ENCODE measurements at regions not wholly inside any gene's neighbourhood (a gene's known extent, or its start where the extent isn't known, plus 50 kb on each side); places are given as distances from the start of the nearest gene placed in this dataset.

DNA sequence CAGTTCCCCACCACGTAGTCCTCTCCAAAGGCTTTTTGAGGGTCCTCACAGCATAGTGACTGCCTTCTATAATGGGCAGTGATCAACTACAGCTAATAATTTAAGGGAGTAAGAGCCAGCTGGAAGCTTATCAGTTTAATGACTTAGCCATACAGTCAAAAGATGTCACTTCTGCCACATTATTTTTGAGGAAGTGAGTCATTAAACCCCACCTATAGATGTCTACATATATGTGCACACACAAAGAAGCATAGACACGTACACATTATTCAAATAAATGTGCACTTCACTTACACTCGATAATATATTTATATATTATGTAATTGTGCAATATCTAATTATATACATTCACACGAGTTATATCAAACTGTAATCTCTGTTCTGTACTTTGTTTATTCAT lies 1704.7 kb downstream of the KCNT2 start:
- Histone ChIP-seq H2AFZ (ENCODE audit: low read depth, low read length) (peak overlapping the region; percentile 47; the same call in 1 of the 2 replicates), H3K27ac (ENCODE audit: extremely low read depth, low read depth, low read length) (no peak overlapping the region), H3K9me1 (ENCODE audit: control insufficient read depth, insufficient read depth, low read length) (no peaks in the 10 kb centered on the region), H3K79me2 (ENCODE audit: control insufficient read depth, insufficient read depth, low read length) (no peaks in the 10 kb centered on the region), H3K4me2 (ENCODE audit: insufficient read depth, low read length) (no peak overlapping the region), H4K20me1 (replicated peaks; ENCODE audit: control insufficient read depth, insufficient read depth, low read length) (no peaks in the 10 kb centered on the region), H3K9me3 (replicated peaks; ENCODE audit: control insufficient read depth, insufficient read depth, low read depth, low read length) (no peaks in the 10 kb centered on the region), H3K9ac (ENCODE audit: insufficient read depth in 1 of 2, low read depth in 2 of 2, low read length in 2 of 2) (no peak overlapping the region), H3K36me3 (ENCODE audit: control insufficient read depth, insufficient read depth, low read length) (no peaks in the 10 kb centered on the region), H3K4me1 (replicated peaks in 1 of 2; ENCODE audit: control insufficient read depth in 2 of 2, insufficient read depth in 2 of 2, low read length in 2 of 2) (no peaks in the 10 kb centered on the region), H3K27me3 (ENCODE audit: control insufficient read depth in 2 of 2, insufficient read depth in 2 of 2, low read length in 2 of 2) (no peaks in the 10 kb centered on the region), H3K4me3 (no peak overlapping the region)
- ChIA-PET CTCF (ENCODE audit: low intra/inter-chr PET ratio) (no interaction called here), POLR2A (no interaction called here)
- intact Hi-C loops (cut with micrococcal nuclease) (no loop called here), in situ Hi-C loops (cut with MboI) (no loop called here)
- FAIRE-seq = no peak
- no peak for DNase-seq (ENCODE audit: extremely low read depth in 1 of 4, low spot score in 3 of 4)
- 3% methylated on average over 4 of the region's 4 CpGs for WGBS (ENCODE audit: insufficient coverage, low coverage, missing lambda C conversion rate)
- ATAC-seq = no peak; the same call in 2 of the 3 replicates
- TF ChIP-seq, protein P1, sequence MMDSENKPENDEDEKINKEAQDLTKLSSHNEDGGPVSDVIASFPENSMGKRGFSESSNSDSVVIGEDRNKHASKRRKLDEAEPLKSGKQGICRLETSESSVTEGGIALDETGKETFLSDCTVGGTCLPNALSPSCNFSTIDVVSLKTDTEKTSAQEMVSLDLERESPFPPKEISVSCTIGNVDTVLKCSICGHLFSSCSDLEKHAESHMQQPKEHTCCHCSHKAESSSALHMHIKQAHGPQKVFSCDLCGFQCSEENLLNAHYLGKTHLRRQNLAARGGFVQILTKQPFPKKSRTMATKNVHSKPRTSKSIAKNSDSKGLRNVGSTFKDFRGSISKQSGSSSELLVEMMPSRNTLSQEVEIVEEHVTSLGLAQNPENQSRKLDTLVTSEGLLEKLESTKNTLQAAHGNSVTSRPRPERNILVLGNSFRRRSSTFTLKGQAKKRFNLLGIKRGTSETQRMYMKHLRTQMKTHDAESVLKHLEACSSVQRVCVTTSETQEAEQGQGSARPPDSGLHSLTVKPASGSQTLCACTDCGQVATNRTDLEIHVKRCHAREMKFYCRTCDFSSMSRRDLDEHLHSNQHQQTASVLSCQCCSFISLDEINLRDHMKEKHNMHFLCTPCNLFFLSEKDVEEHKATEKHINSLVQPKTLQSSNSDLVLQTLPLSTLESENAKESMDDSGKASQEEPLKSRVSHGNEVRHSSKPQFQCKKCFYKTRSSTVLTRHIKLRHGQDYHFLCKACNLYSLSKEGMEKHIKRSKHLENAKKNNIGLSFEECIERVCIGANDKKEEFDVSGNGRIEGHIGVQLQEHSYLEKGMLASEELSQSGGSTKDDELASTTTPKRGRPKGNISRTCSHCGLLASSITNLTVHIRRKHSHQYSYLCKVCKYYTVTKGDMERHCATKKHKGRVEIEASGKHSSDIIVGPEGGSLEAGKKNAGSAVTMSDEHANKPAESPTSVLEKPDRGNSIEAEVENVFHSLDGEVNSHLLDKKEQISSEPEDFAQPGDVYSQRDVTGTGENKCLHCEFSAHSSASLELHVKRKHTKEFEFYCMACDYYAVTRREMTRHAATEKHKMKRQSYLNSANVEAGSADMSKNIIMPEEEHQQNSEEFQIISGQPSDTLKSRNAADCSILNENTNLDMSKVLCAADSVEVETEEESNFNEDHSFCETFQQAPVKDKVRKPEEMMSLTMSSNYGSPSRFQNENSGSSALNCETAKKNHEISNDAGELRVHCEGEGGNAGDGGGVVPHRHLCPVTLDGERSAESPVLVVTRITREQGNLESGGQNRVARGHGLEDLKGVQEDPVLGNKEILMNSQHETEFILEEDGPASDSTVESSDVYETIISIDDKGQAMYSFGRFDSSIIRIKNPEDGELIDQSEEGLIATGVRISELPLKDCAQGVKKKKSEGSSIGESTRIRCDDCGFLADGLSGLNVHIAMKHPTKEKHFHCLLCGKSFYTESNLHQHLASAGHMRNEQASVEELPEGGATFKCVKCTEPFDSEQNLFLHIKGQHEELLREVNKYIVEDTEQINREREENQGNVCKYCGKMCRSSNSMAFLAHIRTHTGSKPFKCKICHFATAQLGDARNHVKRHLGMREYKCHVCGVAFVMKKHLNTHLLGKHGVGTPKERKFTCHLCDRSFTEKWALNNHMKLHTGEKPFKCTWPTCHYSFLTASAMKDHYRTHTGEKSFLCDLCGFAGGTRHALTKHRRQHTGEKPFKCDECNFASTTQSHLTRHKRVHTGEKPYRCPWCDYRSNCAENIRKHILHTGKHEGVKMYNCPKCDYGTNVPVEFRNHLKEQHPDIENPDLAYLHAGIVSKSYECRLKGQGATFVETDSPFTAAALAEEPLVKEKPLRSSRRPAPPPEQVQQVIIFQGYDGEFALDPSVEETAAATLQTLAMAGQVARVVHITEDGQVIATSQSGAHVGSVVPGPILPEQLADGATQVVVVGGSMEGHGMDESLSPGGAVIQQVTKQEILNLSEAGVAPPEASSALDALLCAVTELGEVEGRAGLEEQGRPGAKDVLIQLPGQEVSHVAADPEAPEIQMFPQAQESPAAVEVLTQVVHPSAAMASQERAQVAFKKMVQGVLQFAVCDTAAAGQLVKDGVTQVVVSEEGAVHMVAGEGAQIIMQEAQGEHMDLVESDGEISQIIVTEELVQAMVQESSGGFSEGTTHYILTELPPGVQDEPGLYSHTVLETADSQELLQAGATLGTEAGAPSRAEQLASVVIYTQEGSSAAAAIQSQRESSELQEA (IDR thresholded peaks at IDR 0.05; ENCODE audit: low read depth) = no peak
- TF ChIP-seq FOSL1 (tag; conservative IDR thresholded peaks at IDR 0.05) (peak; percentile 54; the same call in 1 of the 2 replicates), CEBPB (tag; IDR thresholded peaks at IDR 0.05) (peak; percentile 41), CEBPG (CRISPR knock-in tag; IDR thresholded peaks at IDR 0.05) (no peak), CEBPG (tag; conservative IDR thresholded peaks at IDR 0.05 in 1 of 2, IDR thresholded peaks at IDR 0.05 in 1 of 2) (peak; percentile 27 to 76; a peak in 3 of 4 replicates), TAF7 (tag; IDR thresholded peaks at IDR 0.05) (no peak), CBX5 (IDR thresholded peaks at IDR 0.05; ENCODE audit: borderline replicate concordance, low read depth) (no peak), ZNF449 (CRISPR knock-in tag; IDR thresholded peaks at IDR 0.05) (no peak), GTF2F1 (IDR thresholded peaks at IDR 0.05; ENCODE audit: low read depth, low read length) (no peak), TAL1 (IDR thresholded peaks at IDR 0.05) (no peak), ZEB2 (IDR thresholded peaks at IDR 0.05) (no peak)
- TF ChIP-seq, protein P2, sequence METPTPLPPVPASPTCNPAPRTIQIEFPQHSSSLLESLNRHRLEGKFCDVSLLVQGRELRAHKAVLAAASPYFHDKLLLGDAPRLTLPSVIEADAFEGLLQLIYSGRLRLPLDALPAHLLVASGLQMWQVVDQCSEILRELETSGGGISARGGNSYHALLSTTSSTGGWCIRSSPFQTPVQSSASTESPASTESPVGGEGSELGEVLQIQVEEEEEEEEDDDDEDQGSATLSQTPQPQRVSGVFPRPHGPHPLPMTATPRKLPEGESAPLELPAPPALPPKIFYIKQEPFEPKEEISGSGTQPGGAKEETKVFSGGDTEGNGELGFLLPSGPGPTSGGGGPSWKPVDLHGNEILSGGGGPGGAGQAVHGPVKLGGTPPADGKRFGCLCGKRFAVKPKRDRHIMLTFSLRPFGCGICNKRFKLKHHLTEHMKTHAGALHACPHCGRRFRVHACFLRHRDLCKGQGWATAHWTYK (CRISPR knock-in tag; IDR thresholded peaks at IDR 0.05) = no peak
- BruUV-seq (replicated peaks) = no TSS peak

All from K562 (cell line).